ENCODE measurements at regions not wholly inside any gene's neighbourhood (a gene's known extent, or its start where the extent isn't known, plus 50 kb on each side); places are given as distances from the start of the nearest gene placed in this dataset.

DNA sequence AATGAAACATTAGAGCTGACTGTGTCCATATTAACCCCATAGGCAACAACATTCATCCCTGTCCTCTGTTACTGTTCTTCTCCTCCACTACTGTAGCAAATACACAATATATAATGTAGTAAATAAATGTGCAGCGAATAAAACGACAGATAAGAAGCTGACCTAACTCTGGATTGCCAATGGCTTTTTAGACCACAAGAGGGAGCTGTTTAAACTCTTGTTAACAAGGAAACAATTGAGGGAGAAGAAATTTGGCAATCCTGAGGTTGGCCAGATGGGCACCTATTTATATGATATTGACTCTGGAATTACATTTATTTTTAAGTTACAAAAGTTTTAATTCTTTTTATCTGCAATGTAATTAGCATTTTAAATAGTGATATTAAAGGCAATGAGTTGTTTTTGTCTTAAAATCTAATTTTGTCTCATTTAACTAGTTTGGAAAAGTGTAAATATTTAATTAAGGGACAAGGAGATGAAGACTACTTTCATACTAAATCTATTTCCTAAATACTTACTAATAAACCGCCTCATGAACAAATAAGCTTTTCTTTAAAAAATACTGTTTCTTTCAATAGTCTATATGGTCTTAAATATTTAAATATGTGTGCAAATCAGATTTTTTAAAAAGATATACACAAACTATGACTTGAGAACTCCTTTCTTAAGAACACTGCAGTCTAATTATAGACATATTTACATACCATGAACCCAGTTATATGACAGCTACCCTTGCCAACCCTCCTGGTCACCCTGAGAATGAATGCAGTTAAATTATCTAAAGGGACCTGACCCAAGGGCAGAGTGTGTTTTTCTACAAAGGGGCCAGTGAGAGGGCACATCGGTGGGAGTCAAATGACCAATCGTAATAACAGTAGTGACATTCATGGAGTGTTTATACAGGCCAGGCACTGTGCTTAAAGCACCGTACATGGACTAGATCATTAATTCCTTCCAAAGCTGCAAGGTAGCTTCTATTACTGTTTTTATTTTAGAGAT lies 52.9 kb upstream of the HPF1 start (continued):
- TF ChIP-seq, protein P1, sequence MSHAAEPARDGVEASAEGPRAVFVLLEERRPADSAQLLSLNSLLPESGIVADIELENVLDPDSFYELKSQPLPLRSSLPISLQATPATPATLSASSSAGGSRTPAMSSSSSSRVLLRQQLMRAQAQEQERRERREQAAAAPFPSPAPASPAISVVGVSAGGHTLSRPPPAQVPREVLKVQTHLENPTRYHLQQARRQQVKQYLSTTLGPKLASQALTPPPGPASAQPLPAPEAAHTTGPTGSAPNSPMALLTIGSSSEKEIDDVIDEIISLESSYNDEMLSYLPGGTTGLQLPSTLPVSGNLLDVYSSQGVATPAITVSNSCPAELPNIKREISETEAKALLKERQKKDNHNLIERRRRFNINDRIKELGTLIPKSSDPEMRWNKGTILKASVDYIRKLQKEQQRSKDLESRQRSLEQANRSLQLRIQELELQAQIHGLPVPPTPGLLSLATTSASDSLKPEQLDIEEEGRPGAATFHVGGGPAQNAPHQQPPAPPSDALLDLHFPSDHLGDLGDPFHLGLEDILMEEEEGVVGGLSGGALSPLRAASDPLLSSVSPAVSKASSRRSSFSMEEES (CRISPR knock-in tag; IDR thresholded peaks at IDR 0.05): no peak
- TF ChIP-seq ZNF496 (CRISPR knock-in tag; IDR thresholded peaks at IDR 0.05; ENCODE audit: insufficient replicate concordance) (no peak), FOXM1 (CRISPR knock-in tag; IDR thresholded peaks at IDR 0.05) (no peak), STAG1 (CRISPR knock-in tag; IDR thresholded peaks at IDR 0.05) (peak; percentile 69), ZNF567 (CRISPR knock-in tag; IDR thresholded peaks at IDR 0.05; ENCODE audit: borderline replicate concordance) (no peak), AGO1 (IDR thresholded peaks at IDR 0.05; ENCODE audit: low read depth, low read length, poor library complexity, severe bottlenecking) (no peak), RBM22 (optimal IDR thresholded peaks at IDR 0.05; ENCODE audit: low read length) (no peak), BHLHE40 (IDR thresholded peaks at IDR 0.05; ENCODE audit: low read length) (no peak), CEBPB (IDR thresholded peaks at IDR 0.05; ENCODE audit: borderline replicate concordance, low read depth, low read length) (0 out of 2 replicates have a peak, but pooled peaks have one; percentile 9), RAD21 (CRISPR knock-in tag; IDR thresholded peaks at IDR 0.05) (peak; percentile 53), SNAPC2 (CRISPR knock-in tag; IDR thresholded peaks at IDR 0.05) (no peak), EEA1 (CRISPR knock-in tag; IDR thresholded peaks at IDR 0.05; ENCODE audit: borderline replicate concordance) (no peak), TEAD3 (CRISPR knock-in tag; optimal IDR thresholded peaks at IDR 0.05; ENCODE audit: borderline replicate concordance) (no peak), ZNF121 (CRISPR knock-in tag; IDR thresholded peaks at IDR 0.05) (no peak), ZNF460 (CRISPR knock-in tag; IDR thresholded peaks at IDR 0.05; ENCODE audit: borderline replicate concordance) (no peak), MED8 (CRISPR knock-in tag; IDR thresholded peaks at IDR 0.05; ENCODE audit: insufficient replicate concordance) (no peak)
- TF ChIP-seq, protein P2, sequence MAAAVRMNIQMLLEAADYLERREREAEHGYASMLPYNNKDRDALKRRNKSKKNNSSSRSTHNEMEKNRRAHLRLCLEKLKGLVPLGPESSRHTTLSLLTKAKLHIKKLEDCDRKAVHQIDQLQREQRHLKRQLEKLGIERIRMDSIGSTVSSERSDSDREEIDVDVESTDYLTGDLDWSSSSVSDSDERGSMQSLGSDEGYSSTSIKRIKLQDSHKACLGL (CRISPR knock-in tag; IDR thresholded peaks at IDR 0.05): no peak
- TF ChIP-seq, protein P3, sequence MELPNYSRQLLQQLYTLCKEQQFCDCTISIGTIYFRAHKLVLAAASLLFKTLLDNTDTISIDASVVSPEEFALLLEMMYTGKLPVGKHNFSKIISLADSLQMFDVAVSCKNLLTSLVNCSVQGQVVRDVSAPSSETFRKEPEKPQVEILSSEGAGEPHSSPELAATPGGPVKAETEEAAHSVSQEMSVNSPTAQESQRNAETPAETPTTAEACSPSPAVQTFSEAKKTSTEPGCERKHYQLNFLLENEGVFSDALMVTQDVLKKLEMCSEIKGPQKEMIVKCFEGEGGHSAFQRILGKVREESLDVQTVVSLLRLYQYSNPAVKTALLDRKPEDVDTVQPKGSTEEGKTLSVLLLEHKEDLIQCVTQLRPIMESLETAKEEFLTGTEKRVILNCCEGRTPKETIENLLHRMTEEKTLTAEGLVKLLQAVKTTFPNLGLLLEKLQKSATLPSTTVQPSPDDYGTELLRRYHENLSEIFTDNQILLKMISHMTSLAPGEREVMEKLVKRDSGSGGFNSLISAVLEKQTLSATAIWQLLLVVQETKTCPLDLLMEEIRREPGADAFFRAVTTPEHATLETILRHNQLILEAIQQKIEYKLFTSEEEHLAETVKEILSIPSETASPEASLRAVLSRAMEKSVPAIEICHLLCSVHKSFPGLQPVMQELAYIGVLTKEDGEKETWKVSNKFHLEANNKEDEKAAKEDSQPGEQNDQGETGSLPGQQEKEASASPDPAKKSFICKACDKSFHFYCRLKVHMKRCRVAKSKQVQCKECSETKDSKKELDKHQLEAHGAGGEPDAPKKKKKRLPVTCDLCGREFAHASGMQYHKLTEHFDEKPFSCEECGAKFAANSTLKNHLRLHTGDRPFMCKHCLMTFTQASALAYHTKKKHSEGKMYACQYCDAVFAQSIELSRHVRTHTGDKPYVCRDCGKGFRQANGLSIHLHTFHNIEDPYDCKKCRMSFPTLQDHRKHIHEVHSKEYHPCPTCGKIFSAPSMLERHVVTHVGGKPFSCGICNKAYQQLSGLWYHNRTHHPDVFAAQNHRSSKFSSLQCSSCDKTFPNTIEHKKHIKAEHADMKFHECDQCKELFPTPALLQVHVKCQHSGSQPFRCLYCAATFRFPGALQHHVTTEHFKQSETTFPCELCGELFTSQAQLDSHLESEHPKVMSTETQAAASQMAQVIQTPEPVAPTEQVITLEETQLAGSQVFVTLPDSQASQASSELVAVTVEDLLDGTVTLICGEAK (IDR thresholded peaks at IDR 0.05): no peak
- TF ChIP-seq, protein P3 (CRISPR knock-in tag; IDR thresholded peaks at IDR 0.05): no peak

Data from HepG2 (cell line).